ENCODE measurements at regions not wholly inside any gene's neighbourhood (a gene's known extent, or its start where the extent isn't known, plus 50 kb on each side); places are given as distances from the start of the nearest gene placed in this dataset.

DNA sequence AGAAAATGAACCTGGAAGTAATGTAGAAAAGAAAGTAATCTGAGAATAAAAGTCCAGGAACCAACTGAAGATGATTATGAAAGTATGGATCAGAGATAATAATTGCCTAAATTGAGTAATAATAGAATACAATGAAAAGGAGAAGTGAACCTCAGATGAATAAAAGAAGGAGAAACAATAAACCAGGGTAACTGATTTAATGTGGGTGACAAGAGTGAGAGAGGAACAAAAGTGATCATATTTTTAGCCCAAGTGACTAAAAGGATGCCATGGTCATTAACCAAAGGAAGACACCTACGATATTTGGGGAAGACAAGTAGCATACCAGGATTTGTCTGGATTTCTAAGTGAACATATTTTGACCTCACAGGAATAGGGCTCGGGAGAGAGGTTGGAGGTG, 600.6 kb downstream of the RNF144A start:
- TF ChIP-seq ZBTB21 (tag by site-specific recombination; IDR thresholded peaks at IDR 0.05) (no peak), HOXC10 (CRISPR knock-in tag; IDR thresholded peaks at IDR 0.05) (no peak), ZNF324 (tag by site-specific recombination; IDR thresholded peaks at IDR 0.05) (no peak), ZNF707 (tag by site-specific recombination; IDR thresholded peaks at IDR 0.05) (no peak), ZBTB7A (tag by site-specific recombination; IDR thresholded peaks at IDR 0.05; ENCODE audit: low read depth) (no peak), WT1 (tag by site-specific recombination; IDR thresholded peaks at IDR 0.05) (no peak), ZNF121 (tag by site-specific recombination; IDR thresholded peaks at IDR 0.05) (no peak), ZNF292 (tag by site-specific recombination; IDR thresholded peaks at IDR 0.05; ENCODE audit: borderline replicate concordance, low read depth) (no peak)
- TF ChIP-seq, protein P1, sequence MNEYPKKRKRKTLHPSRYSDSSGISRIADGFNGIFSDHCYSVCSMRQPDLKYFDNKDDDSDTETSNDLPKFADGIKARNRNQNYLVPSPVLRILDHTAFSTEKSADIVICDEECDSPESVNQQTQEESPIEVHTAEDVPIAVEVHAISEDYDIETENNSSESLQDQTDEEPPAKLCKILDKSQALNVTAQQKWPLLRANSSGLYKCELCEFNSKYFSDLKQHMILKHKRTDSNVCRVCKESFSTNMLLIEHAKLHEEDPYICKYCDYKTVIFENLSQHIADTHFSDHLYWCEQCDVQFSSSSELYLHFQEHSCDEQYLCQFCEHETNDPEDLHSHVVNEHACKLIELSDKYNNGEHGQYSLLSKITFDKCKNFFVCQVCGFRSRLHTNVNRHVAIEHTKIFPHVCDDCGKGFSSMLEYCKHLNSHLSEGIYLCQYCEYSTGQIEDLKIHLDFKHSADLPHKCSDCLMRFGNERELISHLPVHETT (tag by site-specific recombination; IDR thresholded peaks at IDR 0.05): no peak
- TF ChIP-seq, protein P2, sequence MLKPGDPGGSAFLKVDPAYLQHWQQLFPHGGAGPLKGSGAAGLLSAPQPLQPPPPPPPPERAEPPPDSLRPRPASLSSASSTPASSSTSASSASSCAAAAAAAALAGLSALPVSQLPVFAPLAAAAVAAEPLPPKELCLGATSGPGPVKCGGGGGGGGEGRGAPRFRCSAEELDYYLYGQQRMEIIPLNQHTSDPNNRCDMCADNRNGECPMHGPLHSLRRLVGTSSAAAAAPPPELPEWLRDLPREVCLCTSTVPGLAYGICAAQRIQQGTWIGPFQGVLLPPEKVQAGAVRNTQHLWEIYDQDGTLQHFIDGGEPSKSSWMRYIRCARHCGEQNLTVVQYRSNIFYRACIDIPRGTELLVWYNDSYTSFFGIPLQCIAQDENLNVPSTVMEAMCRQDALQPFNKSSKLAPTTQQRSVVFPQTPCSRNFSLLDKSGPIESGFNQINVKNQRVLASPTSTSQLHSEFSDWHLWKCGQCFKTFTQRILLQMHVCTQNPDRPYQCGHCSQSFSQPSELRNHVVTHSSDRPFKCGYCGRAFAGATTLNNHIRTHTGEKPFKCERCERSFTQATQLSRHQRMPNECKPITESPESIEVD (tag by site-specific recombination; IDR thresholded peaks at IDR 0.05): no peak
- CTCF ChIA-PET: no interaction called here
- Histone ChIP-seq H3K4me3 (ENCODE audit: low read depth, low read length) (no peak overlapping the region), H3K4me1 (ENCODE audit: control insufficient read depth, insufficient read depth, low read length) (no peaks in the 10 kb centered on the region), H3K9me3 (ENCODE audit: control insufficient read depth, insufficient read depth, low read depth, low read length) (no peaks in the 10 kb centered on the region), H3K36me3 (ENCODE audit: control insufficient read depth in 2 of 2, insufficient read depth in 1 of 2, low read length in 2 of 2) (no peaks in the 10 kb centered on the region), H3K27ac (ENCODE audit: extremely low read depth, low read depth, low read length) (no peak overlapping the region)
- POLR2A ChIA-PET: no interaction called here

DNA sequence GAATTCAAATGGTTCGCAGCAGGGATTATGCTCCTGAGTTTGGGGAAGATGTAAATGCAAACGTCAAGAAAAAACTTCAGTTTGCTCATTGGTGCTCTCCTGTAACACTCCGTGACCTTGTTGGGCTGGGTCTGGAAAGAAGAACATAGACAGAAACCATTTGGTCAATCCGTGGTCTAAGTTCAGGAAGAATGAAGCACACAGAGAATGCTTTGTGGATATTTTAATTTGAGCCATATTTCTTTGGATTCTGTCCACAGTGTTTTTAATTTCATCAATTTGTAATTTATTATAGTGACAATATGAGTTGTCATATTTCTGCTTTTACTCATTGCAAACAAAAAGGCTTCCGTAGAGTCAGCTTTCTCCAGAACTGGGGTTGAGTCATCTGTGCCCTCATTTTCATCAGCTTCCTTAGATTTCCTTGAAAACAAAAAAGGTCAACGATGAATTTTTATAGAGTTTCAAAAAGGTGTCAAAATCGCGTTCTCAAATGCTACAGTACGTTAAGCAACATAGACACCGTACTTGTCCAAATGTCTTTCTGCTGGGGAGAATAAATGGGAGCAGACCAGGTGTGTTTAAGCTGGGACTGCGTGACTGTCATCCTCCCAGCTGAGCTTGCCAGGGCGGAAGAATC, 606.4 kb downstream of the RNF144A start:
- H3K4me1 ChIP-seq (ENCODE audit: control insufficient read depth, insufficient read depth, low read length): no peaks in the 10 kb centered on the region
- no peaks in the 10 kb centered on the region for H3K9me3 ChIP-seq (ENCODE audit: control insufficient read depth, insufficient read depth, low read depth, low read length)
- no peaks in the 10 kb centered on the region for H3K36me3 ChIP-seq (ENCODE audit: control insufficient read depth in 2 of 2, insufficient read depth in 1 of 2, low read length in 2 of 2)
- CTCF ChIA-PET: no interaction called here
- no peak overlapping the region for H3K27ac ChIP-seq (ENCODE audit: extremely low read depth, low read depth, low read length)
- no peak overlapping the region for H3K4me3 ChIP-seq (ENCODE audit: low read depth, low read length)
- POLR2A ChIA-PET: no interaction called here
- TF ChIP-seq MZF1 (tag by site-specific recombination; IDR thresholded peaks at IDR 0.05; ENCODE audit: borderline replicate concordance): no peak
- TF ChIP-seq, protein P3, sequence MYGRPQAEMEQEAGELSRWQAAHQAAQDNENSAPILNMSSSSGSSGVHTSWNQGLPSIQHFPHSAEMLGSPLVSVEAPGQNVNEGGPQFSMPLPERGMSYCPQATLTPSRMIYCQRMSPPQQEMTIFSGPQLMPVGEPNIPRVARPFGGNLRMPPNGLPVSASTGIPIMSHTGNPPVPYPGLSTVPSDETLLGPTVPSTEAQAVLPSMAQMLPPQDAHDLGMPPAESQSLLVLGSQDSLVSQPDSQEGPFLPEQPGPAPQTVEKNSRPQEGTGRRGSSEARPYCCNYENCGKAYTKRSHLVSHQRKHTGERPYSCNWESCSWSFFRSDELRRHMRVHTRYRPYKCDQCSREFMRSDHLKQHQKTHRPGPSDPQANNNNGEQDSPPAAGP (tag by site-specific recombination; IDR thresholded peaks at IDR 0.05): no peak

DNA sequence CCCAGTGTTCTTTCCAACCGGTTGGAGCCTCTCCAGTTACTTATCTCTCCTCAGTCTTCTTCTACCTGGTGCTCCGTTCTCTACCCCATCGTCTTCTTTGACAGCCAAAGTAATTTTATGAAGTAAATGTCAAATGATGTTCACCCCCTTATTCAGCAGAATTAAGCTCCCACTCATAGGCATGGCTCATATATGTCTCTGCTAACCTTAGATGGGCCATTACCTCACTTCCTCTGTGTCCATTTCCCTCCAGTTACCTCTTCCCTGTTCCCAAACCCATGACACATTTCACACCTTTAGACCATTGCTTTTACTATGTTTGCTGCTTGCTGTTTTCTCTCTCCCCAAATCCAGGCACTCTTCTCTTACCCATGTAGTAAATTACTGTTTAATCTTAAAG, 607.0 kb downstream of the RNF144A start:
- Histone ChIP-seq H3K4me1 (ENCODE audit: control insufficient read depth, insufficient read depth, low read length) (no peaks in the 10 kb centered on the region), H3K36me3 (ENCODE audit: control insufficient read depth in 2 of 2, insufficient read depth in 1 of 2, low read length in 2 of 2) (no peaks in the 10 kb centered on the region), H3K27ac (ENCODE audit: extremely low read depth, low read depth, low read length) (no peak overlapping the region), H3K9me3 (ENCODE audit: control insufficient read depth, insufficient read depth, low read depth, low read length) (no peaks in the 10 kb centered on the region), H3K4me3 (ENCODE audit: low read depth, low read length) (no peak overlapping the region)
- ChIA-PET POLR2A (no interaction called here), CTCF (no interaction called here)
- TF ChIP-seq MYNN (tag by site-specific recombination; IDR thresholded peaks at IDR 0.05; ENCODE audit: borderline replicate concordance) (no peak), ZNF16 (tag by site-specific recombination; IDR thresholded peaks at IDR 0.05; ENCODE audit: low read depth) (no peak), ZNF747 (tag by site-specific recombination; IDR thresholded peaks at IDR 0.05) (no peak), ZBTB20 (tag by site-specific recombination; IDR thresholded peaks at IDR 0.05) (no peak), ZNF133 (tag by site-specific recombination; IDR thresholded peaks at IDR 0.05) (no peak), KLF8 (tag by site-specific recombination; IDR thresholded peaks at IDR 0.05) (no peak)
- TF ChIP-seq, protein P4, sequence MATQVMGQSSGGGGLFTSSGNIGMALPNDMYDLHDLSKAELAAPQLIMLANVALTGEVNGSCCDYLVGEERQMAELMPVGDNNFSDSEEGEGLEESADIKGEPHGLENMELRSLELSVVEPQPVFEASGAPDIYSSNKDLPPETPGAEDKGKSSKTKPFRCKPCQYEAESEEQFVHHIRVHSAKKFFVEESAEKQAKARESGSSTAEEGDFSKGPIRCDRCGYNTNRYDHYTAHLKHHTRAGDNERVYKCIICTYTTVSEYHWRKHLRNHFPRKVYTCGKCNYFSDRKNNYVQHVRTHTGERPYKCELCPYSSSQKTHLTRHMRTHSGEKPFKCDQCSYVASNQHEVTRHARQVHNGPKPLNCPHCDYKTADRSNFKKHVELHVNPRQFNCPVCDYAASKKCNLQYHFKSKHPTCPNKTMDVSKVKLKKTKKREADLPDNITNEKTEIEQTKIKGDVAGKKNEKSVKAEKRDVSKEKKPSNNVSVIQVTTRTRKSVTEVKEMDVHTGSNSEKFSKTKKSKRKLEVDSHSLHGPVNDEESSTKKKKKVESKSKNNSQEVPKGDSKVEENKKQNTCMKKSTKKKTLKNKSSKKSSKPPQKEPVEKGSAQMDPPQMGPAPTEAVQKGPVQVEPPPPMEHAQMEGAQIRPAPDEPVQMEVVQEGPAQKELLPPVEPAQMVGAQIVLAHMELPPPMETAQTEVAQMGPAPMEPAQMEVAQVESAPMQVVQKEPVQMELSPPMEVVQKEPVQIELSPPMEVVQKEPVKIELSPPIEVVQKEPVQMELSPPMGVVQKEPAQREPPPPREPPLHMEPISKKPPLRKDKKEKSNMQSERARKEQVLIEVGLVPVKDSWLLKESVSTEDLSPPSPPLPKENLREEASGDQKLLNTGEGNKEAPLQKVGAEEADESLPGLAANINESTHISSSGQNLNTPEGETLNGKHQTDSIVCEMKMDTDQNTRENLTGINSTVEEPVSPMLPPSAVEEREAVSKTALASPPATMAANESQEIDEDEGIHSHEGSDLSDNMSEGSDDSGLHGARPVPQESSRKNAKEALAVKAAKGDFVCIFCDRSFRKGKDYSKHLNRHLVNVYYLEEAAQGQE (tag by site-specific recombination; IDR thresholded peaks at IDR 0.05): no peak
- TF ChIP-seq, protein P5, sequence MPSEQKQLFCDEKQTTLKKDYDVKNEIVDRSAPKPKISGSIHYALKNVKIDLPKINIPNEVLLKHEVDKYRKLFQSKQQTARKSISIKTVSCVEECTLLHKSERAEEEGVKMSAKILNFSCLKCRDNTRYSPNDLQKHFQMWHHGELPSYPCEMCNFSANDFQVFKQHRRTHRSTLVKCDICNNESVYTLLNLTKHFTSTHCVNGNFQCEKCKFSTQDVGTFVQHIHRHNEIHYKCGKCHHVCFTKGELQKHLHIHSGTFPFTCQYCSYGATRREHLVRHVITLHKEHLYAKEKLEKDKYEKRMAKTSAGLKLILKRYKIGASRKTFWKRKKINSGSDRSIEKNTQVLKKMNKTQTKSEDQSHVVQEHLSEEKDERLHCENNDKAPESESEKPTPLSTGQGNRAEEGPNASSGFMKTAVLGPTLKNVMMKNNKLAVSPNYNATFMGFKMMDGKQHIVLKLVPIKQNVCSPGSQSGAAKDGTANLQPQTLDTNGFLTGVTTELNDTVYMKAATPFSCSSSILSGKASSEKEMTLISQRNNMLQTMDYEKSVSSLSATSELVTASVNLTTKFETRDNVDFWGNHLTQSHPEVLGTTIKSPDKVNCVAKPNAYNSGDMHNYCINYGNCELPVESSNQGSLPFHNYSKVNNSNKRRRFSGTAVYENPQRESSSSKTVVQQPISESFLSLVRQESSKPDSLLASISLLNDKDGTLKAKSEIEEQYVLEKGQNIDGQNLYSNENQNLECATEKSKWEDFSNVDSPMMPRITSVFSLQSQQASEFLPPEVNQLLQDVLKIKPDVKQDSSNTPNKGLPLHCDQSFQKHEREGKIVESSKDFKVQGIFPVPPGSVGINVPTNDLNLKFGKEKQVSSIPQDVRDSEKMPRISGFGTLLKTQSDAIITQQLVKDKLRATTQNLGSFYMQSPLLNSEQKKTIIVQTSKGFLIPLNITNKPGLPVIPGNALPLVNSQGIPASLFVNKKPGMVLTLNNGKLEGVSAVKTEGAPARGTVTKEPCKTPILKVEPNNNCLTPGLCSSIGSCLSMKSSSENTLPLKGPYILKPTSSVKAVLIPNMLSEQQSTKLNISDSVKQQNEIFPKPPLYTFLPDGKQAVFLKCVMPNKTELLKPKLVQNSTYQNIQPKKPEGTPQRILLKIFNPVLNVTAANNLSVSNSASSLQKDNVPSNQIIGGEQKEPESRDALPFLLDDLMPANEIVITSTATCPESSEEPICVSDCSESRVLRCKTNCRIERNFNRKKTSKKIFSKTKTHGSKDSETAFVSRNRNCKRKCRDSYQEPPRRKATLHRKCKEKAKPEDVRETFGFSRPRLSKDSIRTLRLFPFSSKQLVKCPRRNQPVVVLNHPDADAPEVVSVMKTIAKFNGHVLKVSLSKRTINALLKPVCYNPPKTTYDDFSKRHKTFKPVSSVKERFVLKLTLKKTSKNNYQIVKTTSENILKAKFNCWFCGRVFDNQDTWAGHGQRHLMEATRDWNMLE (tag by site-specific recombination; conservative IDR thresholded peaks at IDR 0.05; ENCODE audit: low read depth): no peak
